Right lobe of liver (tissue), 6 donors: ENCODE measurements at regions not wholly inside any gene's neighbourhood (a gene's known extent, or its start where the extent isn't known, plus 50 kb on each side); places are given as distances from the start of the nearest gene placed in this dataset.

Source experiments
- ATAC-seq, 4 donors: fragments of 200-7000 bp; cut with Tn5 transposase; one replicate each; pipeline ENCODE4 v1.9.1; 2020; ENCODE audit warnings: mild to moderate bottlenecking in 4 of 4, moderate library complexity in 4 of 4
- DNase-seq, 3 donors: peaks; one replicate each; pipeline ENCODE4 v3.0.0-alpha.2; 2020
- H3K27ac ChIP-seq, 3 donors: fragments of 200-600 bp; one replicate each; pipeline ENCODE4 v1.8.0; 2022
- H3K27me3 ChIP-seq, 2 donors: fragments of 200-600 bp; one replicate each; pipeline ENCODE4 v1.8.0; 2022
- H3K36me3 ChIP-seq, 4 donors: fragments of 200-600 bp; sonication (generic) in 1 of 4; one replicate each; pipeline versions ENCODE4 v1.5.1 to v1.8.0; 2017 to 2022; ENCODE audit warnings: control low read depth in 1 of 4
- H3K4me1 ChIP-seq, 4 donors: fragments of 200-600 bp; sonication (generic) in 1 of 4; one replicate each; pipeline versions ENCODE4 v1.5.1 to v1.8.0; 2017 to 2022; ENCODE audit warnings: control low read depth in 1 of 4
- H3K4me3 ChIP-seq, 3 donors: fragments of 200-600 bp; one replicate each; pipeline ENCODE4 v1.8.0; 2022
- H3K9me3 ChIP-seq, 4 donors: fragments of 200-600 bp; sonication (generic) in 1 of 4; one replicate each; pipeline versions ENCODE4 v1.5.1 to v1.8.0; 2017 to 2022; ENCODE audit warnings: control low read depth in 1 of 4
- CTCF ChIP-seq, 4 donors: fragments of 200-600 bp in 3 of 4; fragments of 450-650 bp in 1 of 4; IDR thresholded peaks; one replicate each; pipeline versions ENCODE4 v1.5.1 to v1.8.0; 2016 to 2022; ENCODE audit warnings: antibody characterized with exemption in 4 of 4, mild to moderate bottlenecking in 2 of 4
- POLR2A ChIP-seq: fragments of 450-650 bp; IDR thresholded peaks from one replicate; pipeline ENCODE4 v1.6.1; 2017; ENCODE audit warnings: antibody characterized with exemption, mild to moderate bottlenecking
- WGBS: methylation state at CpG from one replicate; pipeline ENCODE4 v1.1.6; 2018; ENCODE audit warnings: low coverage, low lambda C conversion rate; ENCODE audit not compliant: insufficient coverage; ENCODE audit errors: missing lambda C conversion rate; 5-methylcytosine and 5-hydroxymethylcytosine counted together
- intact Hi-C, 2 donors: fragments of 100-400 bp; cut with DNase I; formaldehyde crosslinking; loops; one replicate each; pipeline versions ENCODE4 v1.11.2 to v1.14.1; 2022
- donor health status: DM: no; HTN: yes; CAD: no.
- donor health status: DM: no; HTN: no; CAD: no.
- donor health status: DM: no; HTN: no; CAD: no.
- donor health status: DM: no; HTN: yes; CAD: no.
- donor health status: DM: no; HTN: yes; CAD: no.

- 59% methylated on average over 5 of the region's 5 CpGs for WGBS
- ATAC-seq = no peak
- intact Hi-C loops = no loop called here
Measured at GRCh38 chr4:135201081-135201480, 999.5 kb upstream of the PABPC4L start.

GRCh38 chr4:135197641-135198040 lies 996.1 kb upstream of the PABPC4L start:
- 21% methylated on average over 1 of the region's 1 CpG for WGBS
- H3K9me3 ChIP-seq = no peaks in the 10 kb centered on the region
- no peak for TF ChIP-seq POLR2A
- TF ChIP-seq CTCF (IDR thresholded peaks at IDR 0.05) = no peak
- ATAC-seq = no peak
- no peaks in the 10 kb centered on the region for H3K4me1 ChIP-seq
- DNase-seq = no peak
- no peaks in the 10 kb centered on the region for H3K36me3 ChIP-seq
- no peak overlapping the region for H3K4me3 ChIP-seq
- intact Hi-C loops = no loop called here
- H3K27ac ChIP-seq = no peak overlapping the region
- no peaks in the 10 kb centered on the region for H3K27me3 ChIP-seq

More at GRCh38 chr4:135201081-135201480, 999.5 kb upstream of the PABPC4L start:
- Histone ChIP-seq H3K27me3 (no peaks in the 10 kb centered on the region), H3K27ac (no peak overlapping the region), H3K4me3 (no peak overlapping the region), H3K36me3 (no peaks in the 10 kb centered on the region), H3K9me3 (no peaks in the 10 kb centered on the region), H3K4me1 (no peaks in the 10 kb centered on the region)
- no peak for DNase-seq
- TF ChIP-seq CTCF (IDR thresholded peaks at IDR 0.05) = no peak
- no peak for TF ChIP-seq POLR2A

- TF ChIP-seq CTCF (IDR thresholded peaks at IDR 0.05) (no peak), POLR2A (no peak)
- H3K9me3 ChIP-seq = no peaks in the 10 kb centered on the region
- ATAC-seq = no peak
- no peaks in the 10 kb centered on the region for H3K27me3 ChIP-seq
- intact Hi-C loops = no loop called here
- H3K4me3 ChIP-seq = no peak overlapping the region
- WGBS = no CpG with 5 or more reads among the region's 1 CpG
- no peaks in the 10 kb centered on the region for H3K4me1 ChIP-seq
- no peak overlapping the region for H3K27ac ChIP-seq
- no peaks in the 10 kb centered on the region for H3K36me3 ChIP-seq
- DNase-seq = no peak
Measured at GRCh38 chr4:135194477-135194876, 992.9 kb upstream of the PABPC4L start.

GRCh38 chr4:135192751-135193535 lies 991.4 kb upstream of the PABPC4L start:
- intact Hi-C loops = no loop called here
- TF ChIP-seq CTCF (IDR thresholded peaks at IDR 0.05) = no peak
- TF ChIP-seq POLR2A = no peak
- Histone ChIP-seq H3K4me3 (no peak overlapping the region), H3K9me3 (no peaks in the 10 kb centered on the region), H3K27me3 (no peaks in the 10 kb centered on the region), H3K36me3 (no peaks in the 10 kb centered on the region), H3K27ac (no peak overlapping the region), H3K4me1 (no peaks in the 10 kb centered on the region)
- DNase-seq = no peak
- WGBS = 19% methylated on average over 2 of the region's 2 CpGs
- no peak for ATAC-seq
